ENCODE measurements at regions not wholly inside any gene's neighbourhood (a gene's known extent, or its start where the extent isn't known, plus 50 kb on each side); places are given as distances from the start of the nearest gene placed in this dataset.

- DNase-seq = no peak
Observed at GRCh38 chr9:13580760-13581159, 301.3 kb upstream of the MPDZ start.

DNA sequence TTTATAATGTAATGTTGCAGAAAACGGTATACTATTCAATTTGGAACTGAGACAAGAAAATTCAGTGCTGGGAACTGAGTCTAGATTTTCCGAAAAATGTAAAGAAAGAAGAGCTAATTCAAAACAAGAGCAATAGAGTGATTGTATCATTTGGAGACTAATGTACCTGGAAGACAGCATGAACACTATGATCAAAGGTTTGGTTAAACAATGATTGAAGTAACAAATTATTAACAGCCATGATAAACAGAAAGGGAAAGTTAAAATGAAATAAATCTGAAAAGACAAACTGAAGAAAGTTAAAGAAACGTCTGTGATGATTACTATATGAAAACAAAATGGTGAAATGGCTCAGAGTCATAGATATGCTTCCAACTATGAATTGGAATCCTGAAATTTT lies 300.6 kb upstream of the MPDZ start:
- DNase-seq = no peak

DNA sequence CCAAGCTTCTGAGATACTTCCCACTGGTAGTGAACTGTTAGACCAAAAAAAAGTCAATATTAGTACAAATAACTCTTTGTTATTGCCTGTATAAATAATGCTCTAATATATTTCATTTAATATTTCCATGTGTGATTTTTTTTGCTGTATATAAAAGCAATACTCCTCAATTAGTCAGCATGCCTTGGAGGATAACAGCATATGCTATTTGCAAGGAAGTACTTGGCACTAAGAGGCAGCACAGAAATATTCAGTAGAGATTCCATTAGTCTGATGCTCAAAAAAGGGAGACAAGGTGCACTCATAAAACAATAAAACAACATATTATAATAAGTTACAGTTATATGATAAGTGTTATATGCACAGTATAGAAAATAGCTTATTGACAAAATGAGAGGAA lies 296.6 kb upstream of the MPDZ start:
- DNase-seq = no peak

- no peak for DNase-seq
Observed at GRCh38 chr9:13575558-13575957, 296.1 kb upstream of the MPDZ start.

- no peak for DNase-seq
Observed at GRCh38 chr9:13570068-13570974, 290.8 kb upstream of the MPDZ start.

DNA sequence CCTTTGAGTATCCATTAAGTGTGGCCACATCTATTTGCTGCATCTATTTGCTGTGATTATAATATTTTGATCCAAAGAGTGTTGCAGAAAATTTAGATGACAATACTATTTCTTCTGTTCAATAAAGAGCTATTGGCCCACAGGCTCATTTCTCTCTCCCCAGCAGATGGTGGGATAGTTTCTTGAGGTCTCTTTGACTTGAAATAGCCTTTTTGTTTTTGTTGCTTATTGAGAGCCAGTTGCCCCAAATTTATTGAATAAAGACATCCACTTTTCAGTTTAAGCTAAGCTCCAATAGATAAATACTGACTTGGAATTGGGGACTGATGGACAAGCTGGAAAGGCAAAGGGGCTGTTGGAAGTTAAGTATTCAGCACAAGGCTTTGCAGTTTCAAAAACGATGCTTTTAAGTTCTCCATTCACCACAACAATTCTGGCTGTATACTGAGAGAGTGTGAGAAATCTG lies 290.1 kb upstream of the MPDZ start:
- no peak for DNase-seq

DNA sequence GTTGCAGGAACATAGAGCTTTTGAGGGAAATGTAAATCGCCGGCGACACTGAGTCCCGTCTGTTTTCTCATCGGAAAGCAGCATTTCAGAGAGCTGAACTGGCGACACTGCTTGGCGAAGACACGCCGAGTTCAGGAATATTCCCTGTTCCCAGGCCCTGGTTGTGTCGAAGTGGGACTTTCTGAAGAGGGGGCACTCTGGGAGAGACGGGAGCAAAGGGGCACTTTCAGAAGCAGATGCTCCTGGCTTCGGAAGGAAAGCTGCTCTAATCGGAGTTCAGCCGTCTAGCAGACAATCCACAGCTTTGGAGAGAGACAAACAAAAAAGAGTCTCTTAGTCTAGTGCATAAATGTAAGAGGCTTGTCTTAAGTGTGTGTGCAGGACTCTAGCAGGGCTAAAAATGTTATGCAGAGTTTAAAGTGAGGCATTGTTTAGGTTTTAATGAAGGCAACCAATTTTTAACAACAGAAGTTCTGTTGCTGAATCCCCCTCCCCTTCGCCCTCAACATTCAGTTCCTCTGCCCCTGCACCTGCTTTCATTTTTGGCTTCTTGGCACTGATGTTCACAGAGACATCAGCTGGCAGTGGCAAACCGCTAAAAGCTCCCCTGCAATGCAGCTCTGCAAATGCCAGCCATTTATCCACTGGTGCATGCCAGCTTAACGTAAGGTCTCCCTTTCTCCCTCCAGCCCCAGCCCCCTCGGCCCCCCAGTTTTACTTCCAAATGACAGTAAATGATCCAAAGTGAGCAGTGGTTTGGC lies 289.5 kb upstream of the MPDZ start:
- no peak for DNase-seq

GRCh38 chr9:13568405-13568804 lies 288.9 kb upstream of the MPDZ start:
- DNase-seq = no peak

DNA sequence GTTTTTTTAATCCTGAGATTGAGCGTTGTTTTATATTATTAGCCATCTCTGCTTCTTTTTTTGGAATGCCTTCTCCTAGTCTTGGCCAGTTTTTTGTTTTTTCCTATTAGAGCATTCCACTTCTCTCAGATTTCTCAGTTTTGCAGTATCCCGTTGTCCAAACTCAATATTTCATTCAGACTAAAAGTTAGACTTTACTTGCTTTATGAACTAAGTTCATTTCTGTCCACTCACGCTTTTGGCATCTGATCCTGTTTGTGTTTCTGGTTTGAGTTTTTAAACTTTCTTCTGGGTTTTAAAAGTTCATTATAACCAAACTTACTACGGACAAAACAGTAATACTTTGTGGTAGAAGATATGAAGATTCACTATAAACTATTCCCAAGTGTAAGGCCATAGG lies 288.3 kb upstream of the MPDZ start:
- DNase-seq = no peak

DNA sequence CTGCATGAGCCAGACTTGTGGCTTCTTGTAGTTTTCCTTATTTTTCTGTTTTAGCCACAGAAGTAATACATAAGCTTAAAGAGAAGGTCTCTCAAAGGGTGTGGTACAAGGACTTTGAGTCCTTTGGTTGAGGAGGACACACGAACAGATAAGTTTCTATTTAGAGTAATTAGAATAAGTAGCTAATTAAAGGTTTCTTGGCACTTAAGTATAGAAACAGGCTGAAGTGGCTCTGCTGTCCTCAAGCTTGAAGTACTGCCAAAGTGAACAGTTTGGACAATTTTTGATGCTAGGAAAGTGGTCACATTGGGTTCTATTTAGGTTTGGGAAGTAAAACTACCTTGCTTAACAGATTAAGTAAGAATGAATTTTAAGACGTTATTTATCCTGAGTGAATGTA lies 278.3 kb upstream of the MPDZ start:
- no peak for DNase-seq

DNA sequence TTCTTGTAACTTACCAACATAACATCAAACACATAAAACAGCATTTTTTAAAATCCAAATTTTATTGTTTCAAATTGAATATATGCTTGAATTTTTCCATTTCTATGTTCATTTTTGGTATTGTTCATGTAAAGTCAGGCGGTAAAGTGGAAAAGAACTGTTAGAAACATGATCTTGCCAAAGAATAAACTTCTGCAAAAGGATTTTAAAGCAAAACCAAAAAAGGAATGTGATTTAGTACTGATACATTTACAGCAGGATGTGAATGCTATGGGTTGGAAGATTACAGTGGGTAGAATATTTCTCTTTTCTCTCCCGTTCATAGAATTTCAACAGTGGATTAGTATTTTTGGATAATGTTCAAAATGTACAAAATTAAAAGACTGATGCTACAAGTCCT lies 277.2 kb upstream of the MPDZ start:
- DNase-seq = no peak

- DNase-seq = no peak
Observed at GRCh38 chr9:13555989-13556500, 276.6 kb upstream of the MPDZ start.

GRCh38 chr9:13555516-13555915 lies 276.0 kb upstream of the MPDZ start:
- DNase-seq = no peak

GRCh38 chr9:13554626-13555025 lies 275.1 kb upstream of the MPDZ start:
- no peak for DNase-seq

- DNase-seq = no peak
Observed at GRCh38 chr9:13552606-13553215, 273.2 kb upstream of the MPDZ start.

DNA sequence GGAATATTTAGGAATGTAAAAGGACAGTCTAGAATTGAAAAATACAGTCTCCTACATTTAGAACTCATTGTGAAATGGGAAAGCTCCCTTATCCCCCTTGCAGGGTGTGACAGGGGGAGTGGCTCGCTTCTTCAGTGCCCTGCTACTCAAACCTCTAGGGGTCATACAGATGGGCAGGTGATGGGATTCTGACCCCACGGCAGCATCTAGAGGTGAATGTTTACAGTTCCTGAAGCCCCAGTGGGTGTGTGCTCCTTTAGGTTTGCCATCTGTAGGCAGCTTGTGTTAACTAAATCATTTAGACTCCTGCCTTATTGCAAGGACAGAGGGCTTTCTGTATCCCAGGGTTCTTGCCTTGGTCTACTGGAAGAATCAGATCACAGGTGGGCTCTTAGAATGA lies 271.0 kb upstream of the MPDZ start:
- no peak for DNase-seq

DNA sequence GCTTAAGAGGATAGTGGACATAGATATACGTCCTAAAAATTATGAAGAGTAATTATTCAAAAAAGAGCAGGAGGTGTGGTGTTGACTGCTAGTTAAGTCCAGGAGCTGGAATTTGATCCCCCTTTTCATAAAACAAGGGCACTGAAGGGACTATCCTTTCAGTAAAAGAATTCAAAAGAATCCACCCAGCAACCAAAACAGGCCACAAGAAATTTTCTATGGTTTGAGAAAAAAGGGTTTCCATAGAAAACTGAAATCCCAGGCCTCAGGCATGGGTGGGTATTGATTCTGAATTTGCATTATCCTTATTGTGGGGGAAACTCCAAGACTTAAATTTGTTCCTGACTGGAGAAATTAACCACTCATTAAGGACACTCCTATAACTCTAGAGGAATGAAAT lies 269.0 kb upstream of the MPDZ start:
- DNase-seq = no peak

DNA sequence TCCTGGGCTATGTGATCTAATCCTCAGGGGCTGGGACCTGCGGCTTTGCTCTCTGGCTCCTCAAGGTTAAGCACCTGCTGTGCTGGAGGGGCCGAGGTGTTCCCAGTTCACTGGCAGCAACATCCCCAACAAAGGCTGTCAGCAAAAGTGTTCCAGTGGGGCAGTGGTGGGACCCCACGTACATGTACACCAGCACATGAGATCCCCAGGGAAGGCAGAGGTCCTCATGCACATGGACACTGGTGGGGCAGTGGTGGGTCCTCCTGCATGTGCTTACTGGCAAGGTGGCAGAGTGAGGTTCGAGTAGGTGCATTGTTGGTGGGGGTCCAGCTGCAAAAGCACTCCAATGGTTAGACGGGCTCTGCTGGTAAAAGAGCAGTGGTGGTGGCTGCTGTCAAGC lies 255.6 kb upstream of the MPDZ start:
- DNase-seq = no peak

DNA sequence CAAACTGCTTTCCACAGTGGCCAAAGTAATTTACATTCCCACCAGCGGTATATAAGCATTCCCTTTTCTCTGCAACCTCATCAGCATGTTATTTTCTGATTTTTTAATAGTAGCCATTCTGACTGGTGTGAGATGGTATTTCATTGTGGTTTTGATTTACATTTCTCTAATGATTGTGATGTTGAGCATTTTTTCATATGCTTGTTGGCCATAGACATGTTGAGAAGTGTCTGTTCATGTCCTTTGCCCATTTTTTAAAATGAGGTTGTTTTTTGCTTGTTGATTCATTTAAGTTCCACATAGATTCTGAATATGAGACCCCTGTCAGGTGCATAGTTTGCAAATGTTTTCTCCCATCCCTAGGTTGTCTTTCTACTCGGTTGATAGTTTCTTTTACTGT lies 254.5 kb upstream of the MPDZ start:
- no peak for DNase-seq

- no peak for DNase-seq
Observed at GRCh38 chr9:13532407-13532806, 252.9 kb upstream of the MPDZ start.

DNA sequence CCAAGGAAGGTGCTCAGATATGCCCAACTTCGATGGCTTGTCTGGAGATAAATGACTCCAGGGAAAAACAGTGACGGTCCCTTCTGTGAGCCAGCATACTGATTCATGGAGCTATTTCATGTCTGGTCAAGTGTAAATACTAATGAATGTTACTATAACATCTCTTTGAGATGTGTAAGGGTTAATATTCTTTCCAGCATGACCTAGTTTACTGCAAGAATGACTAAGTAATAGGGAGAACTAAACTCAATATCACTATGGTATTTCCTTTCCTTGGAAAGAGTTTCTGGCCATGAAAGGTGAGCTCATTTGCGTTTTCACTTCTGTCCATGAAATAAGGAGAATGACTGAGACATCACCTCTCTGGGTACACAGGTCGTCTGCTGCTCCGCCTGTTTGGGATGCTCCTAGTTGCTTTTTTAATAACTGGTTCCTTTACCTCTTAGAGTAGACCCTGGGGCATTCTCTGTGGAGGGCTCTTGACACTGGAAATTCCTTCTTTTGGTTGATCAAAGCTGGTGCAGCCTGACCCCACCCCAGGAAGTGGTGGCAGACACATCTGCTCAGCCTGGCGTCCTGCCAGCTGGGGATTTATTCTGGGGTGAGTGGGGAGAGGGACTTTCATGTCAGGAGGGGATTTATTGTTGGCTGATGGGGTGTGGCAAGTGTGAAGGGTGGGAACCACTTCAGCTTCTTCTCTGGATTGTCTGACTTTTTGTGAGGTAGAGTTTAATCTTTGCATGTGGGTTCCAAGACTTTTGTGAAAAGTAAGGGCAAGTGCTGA lies 250.0 kb upstream of the MPDZ start:
- no peak for DNase-seq

DNA sequence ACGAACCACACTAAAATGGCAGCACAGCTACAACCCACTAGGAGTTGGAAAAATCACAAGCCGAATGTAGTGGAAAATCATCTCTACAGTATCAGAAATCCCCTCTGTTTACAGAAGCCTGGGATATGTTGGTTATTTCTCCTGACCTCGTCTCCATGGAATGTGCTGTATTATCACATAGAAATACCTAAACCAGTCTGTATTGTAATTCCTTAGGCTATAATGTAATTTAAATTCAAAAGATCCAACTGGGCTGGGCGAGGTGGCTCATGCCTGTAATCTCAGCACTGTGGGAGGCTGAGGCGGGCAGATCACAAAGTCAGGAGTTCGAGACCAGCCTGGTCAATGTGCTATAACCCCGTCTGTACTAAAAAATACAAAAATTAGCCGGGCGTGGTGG lies 244.8 kb upstream of the MPDZ start:
- DNase-seq = no peak

DNA sequence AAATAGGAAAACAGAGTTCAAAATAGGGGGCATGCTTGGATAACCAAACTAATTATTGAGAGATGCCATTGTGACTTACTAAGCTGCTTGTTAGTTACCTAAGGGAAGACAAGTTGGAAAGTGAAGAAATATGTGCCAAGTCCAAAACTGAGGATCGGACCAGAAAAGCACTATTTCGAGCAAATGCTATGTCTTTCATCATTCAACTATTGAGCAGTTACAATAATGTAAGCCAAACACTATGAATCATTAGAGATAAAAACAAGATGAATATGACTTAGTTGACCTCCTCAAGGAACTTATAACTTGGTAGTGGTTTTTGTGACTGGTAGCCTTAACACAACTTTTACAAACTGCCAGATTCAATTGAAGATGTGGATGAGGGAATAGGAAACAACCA lies 240.6 kb upstream of the MPDZ start:
- no peak for DNase-seq
